Left ventricle myocardium inferior (tissue), 1 donor: ENCODE measurements at regions not wholly inside any gene's neighbourhood (a gene's known extent, or its start where the extent isn't known, plus 50 kb on each side); places are given as distances from the start of the nearest gene placed in this dataset.

Source experiments
- DNase-seq: peaks from one replicate; pipeline ENCODE4 v3.0.0-alpha.2; 2020
- H3K27ac ChIP-seq: fragments of 200-600 bp; replicated peaks from 2 replicates; pipeline ENCODE4 v1.8.0; 2021
- H3K27me3 ChIP-seq: fragments of 200-600 bp; 2 replicates; pipeline ENCODE4 v1.8.0; 2021; ENCODE audit warnings: low read depth
- H3K36me3 ChIP-seq: fragments of 200-600 bp; 2 replicates; pipeline ENCODE4 v1.8.0; 2021
- H3K4me1 ChIP-seq: fragments of 200-600 bp; 2 replicates; pipeline ENCODE4 v1.8.0; 2021
- H3K4me3 ChIP-seq: fragments of 200-600 bp; 2 replicates; pipeline ENCODE4 v1.8.0; 2021; ENCODE audit warnings: mild to moderate bottlenecking, moderate library complexity
- H3K9me3 ChIP-seq: fragments of 200-600 bp; replicated peaks from 2 replicates; pipeline ENCODE4 v1.8.0; 2021
- intact Hi-C: fragments of 100-400 bp; cut with micrococcal nuclease; formaldehyde crosslinking; loops from one replicate; pipeline ENCODE4 v1.11.0; 2022
- TF ChIP-seq, protein P1 (sequence below): fragments of 200-600 bp; IDR thresholded peaks from 2 replicates; pipeline ENCODE4 v1.8.0; 2021; ENCODE audit warnings: antibody characterized with exemption, mild to moderate bottlenecking, borderline replicate concordance
- donor health status: DM: no; HTN: yes; CAD: no; lungs with severe emphysema.

DNA sequence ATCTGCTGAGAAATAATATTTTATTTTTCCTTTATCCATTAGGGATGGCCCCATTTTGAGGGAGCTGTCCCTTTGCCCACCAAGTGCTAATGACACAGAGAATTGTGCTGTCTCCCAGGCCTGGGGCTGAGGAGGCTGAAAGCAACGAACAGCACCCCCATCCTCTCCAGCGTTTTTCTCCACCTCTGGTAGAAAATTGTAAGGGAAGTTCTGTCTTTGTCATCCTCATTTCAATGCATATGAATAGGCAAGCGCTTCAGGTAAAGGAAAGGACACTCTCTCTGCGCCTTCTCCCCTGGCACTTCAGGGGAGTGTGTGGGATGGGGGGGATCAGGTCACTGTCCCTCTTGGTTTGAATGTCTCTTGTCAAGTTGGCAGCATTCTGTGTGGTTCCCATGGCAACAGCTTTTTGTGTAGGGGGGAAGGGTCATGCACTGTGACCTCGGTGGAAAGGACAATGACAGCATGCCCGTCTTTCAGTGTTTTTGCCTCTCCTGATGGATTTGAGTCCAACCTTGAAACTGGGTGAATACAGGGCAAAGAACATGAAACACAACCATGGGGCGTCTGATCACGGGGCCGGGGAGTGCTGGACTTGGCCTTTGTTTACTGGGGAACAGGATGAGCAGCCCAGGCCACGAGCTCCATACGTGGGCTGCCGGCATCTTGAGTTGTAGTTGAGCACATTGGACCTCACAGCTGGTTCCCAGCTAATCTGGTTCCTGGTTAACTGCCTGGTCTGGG is 230.2 kb downstream of the VRK1 start:
- H3K27me3 ChIP-seq, result peaks cover 92% of the 10 kb centered on the region
- H3K27ac ChIP-seq, result no peak overlapping the region
- H3K4me3 ChIP-seq, result no peak overlapping the region
- peaks cover 8% of the 10 kb centered on the region for H3K9me3 ChIP-seq
- H3K4me1 ChIP-seq, result no peaks in the 10 kb centered on the region
- intact Hi-C loops, result no loop called here
- TF ChIP-seq, protein P1, sequence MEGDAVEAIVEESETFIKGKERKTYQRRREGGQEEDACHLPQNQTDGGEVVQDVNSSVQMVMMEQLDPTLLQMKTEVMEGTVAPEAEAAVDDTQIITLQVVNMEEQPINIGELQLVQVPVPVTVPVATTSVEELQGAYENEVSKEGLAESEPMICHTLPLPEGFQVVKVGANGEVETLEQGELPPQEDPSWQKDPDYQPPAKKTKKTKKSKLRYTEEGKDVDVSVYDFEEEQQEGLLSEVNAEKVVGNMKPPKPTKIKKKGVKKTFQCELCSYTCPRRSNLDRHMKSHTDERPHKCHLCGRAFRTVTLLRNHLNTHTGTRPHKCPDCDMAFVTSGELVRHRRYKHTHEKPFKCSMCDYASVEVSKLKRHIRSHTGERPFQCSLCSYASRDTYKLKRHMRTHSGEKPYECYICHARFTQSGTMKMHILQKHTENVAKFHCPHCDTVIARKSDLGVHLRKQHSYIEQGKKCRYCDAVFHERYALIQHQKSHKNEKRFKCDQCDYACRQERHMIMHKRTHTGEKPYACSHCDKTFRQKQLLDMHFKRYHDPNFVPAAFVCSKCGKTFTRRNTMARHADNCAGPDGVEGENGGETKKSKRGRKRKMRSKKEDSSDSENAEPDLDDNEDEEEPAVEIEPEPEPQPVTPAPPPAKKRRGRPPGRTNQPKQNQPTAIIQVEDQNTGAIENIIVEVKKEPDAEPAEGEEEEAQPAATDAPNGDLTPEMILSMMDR, result no peak
- no peak for DNase-seq
- H3K36me3 ChIP-seq, result no peaks in the 10 kb centered on the region

DNA sequence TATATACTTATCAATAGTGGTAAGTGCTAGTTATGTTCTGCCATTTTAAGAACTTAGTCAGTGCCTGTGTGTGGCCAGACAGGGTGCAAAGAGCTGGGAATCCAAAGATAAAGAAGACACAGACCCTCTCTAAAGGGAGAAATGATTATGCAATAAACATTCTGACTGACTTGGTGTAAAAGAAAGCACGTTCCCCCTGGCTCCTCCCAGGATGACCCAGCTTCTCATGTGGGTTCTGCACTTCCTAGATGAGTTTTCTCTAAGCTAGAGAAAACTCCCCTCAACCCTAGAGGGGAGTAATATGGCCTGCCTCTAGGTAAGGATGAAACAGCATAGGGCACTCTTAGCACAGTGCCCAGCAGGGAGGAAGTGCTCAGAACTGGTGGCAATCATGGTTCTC is 231.2 kb downstream of the VRK1 start:
- Histone ChIP-seq H3K9me3 (peaks cover 8% of the 10 kb centered on the region), H3K27me3 (peaks cover 92% of the 10 kb centered on the region), H3K4me3 (no peak overlapping the region), H3K4me1 (peaks cover 7% of the 10 kb centered on the region), H3K36me3 (no peaks in the 10 kb centered on the region), H3K27ac (no peak overlapping the region)
- no peak for DNase-seq
- intact Hi-C loops, result no loop called here
- TF ChIP-seq, protein P1, result no peak

DNA sequence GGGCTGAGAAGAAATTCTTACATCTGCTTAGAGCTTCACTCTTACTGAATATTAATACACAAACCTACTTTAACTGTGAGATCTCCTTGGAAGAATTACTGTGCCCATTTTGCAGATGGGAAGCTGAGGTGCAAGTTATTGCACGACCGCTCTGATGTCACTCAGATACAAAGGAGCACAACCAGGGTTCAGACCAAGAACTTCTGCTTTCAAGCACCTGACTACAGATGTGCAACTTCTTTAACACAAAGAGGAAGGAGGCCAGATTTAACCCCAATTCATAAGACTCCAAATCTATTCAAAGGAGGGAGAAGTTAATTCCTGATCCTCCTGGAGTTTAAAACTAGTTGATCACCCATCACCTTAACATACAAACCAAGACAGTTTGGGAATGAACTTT is 232.6 kb downstream of the VRK1 start:
- intact Hi-C loops, result no loop called here
- peaks cover 92% of the 10 kb centered on the region for H3K27me3 ChIP-seq
- H3K9me3 ChIP-seq, result peaks cover 8% of the 10 kb centered on the region
- peaks cover 8% of the 10 kb centered on the region for H3K4me1 ChIP-seq
- no peak for DNase-seq
- H3K4me3 ChIP-seq, result no peak overlapping the region
- H3K27ac ChIP-seq, result no peak overlapping the region
- no peaks in the 10 kb centered on the region for H3K36me3 ChIP-seq
- TF ChIP-seq, protein P1, result no peak

DNA sequence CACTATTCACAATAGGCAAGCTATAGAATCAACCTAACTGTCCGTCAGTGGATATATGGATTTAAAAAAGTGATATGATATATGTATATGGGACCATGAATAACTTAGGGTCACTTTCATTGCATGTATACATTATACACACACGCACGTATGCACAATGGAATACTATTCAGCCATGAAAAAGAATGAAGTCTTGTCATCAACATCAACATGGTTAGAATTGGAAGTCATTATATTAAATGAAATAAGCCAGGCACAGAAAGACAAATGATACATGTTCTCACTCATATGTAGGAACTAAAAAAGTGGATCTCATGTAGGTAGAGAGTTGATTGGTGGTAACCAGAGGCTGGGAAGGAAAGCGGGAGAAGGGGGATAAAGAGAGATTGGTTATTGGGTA is 234.3 kb downstream of the VRK1 start:
- Histone ChIP-seq H3K27me3 (peaks cover 92% of the 10 kb centered on the region), H3K4me3 (no peak overlapping the region)

DNA sequence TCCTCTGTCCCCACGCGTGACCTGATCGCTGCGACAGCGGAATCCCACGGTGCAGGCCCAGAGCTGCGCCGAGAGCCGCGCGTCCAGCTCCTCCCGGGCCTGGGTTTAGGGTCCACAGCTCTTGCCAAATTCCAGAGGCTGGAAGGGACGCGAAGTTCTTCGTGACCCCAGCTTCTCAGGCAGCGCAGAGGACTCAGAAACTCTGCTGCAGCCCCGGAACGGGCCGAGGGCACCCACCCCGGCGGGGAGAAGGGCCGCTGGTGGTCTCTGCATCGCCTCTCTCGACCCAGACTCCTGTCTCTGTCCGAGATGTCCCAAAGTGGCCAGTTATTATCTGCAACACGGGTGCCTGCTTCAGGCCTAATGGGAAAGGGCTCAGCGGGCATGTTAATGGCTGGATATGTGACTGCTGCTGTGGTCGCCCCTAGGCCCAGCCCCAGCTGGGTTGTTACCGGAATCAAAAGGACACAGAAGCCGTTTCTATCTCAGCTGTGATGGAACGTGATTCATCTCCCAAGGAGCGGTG is 236.4 kb downstream of the VRK1 start:
- peak overlapping the region; percentile 53 for H3K4me3 ChIP-seq
- intact Hi-C loops, result no loop called here
- TF ChIP-seq, protein P1, result no peak
- no peak overlapping the region for H3K27ac ChIP-seq
- H3K36me3 ChIP-seq, result no peaks in the 10 kb centered on the region
- H3K4me1 ChIP-seq, result peaks cover 8% of the 10 kb centered on the region
- no peak for DNase-seq
- peaks cover 11% of the 10 kb centered on the region for H3K9me3 ChIP-seq
- H3K27me3 ChIP-seq, result peaks cover 99% of the 10 kb centered on the region

More for the DNA sequence above, 234.3 kb downstream of the VRK1 start:
- Histone ChIP-seq H3K36me3 (no peaks in the 10 kb centered on the region), H3K4me1 (peaks cover 8% of the 10 kb centered on the region), H3K27ac (no peak overlapping the region), H3K9me3 (peaks cover 8% of the 10 kb centered on the region)
- TF ChIP-seq, protein P1, result no peak
- DNase-seq, result no peak
- intact Hi-C loops, result no loop called here
